ENCODE measurements at regions not wholly inside any gene's neighbourhood (a gene's known extent, or its start where the extent isn't known, plus 50 kb on each side); places are given as distances from the start of the nearest gene placed in this dataset.

- TF ChIP-seq ZBTB33 (CRISPR knock-in tag; IDR thresholded peaks at IDR 0.05) (no peak), RBBP5 (IDR thresholded peaks at IDR 0.05; ENCODE audit: borderline replicate concordance, insufficient read depth, low read length, poor library complexity, severe bottlenecking) (no peak)
Measured at GRCh38 chr1:71157715-71158114, 76.9 kb upstream of the ZRANB2 start.
